NT2/D1 (cell line): ENCODE measurements at regions not wholly inside any gene's neighbourhood (a gene's known extent, or its start where the extent isn't known, plus 50 kb on each side); places are given as distances from the start of the nearest gene placed in this dataset.
"Not testable (repeated sequence)": the region's sequence is repeated elsewhere in the genome, so short reads cannot be mapped to it uniquely, and the experiment has no call there.

Experiments used
- YY1 ChIP-seq: IDR thresholded peaks from 2 replicates; pipeline ENCODE4 v1.6.1; 2011; ENCODE audit not compliant: insufficient read length, insufficient read depth
- ZNF274 ChIP-seq: IDR thresholded peaks from 2 replicates; pipeline ENCODE4 v1.6.1; 2011; ENCODE audit warnings: mild to moderate bottlenecking, low read depth, low read length

GRCh38 chr1:120609834-120610233, 113.9 kb upstream of the NBPF26 start:
- TF ChIP-seq YY1, ZNF274: not testable (repeated sequence)
